ENCODE measurements at regions not wholly inside any gene's neighbourhood (a gene's known extent, or its start where the extent isn't known, plus 50 kb on each side); places are given as distances from the start of the nearest gene placed in this dataset.

GRCh38 chr4:81970454-81970853 is 403.3 kb downstream of the HNRNPD start:
- no peak for TF ChIP-seq EZH2 (IDR thresholded peaks at IDR 0.05; ENCODE audit: low read length)
- TF ChIP-seq CTCF (optimal IDR thresholded peaks at IDR 0.05 in 1 of 3, IDR thresholded peaks at IDR 0.05 in 1 of 3, conservative IDR thresholded peaks at IDR 0.05 in 1 of 3; ENCODE audit: extremely low read depth in 1 of 3, insufficient read depth in 2 of 3, low read length in 3 of 3) = no peak

Data from keratinocyte (primary cell).